SK-N-SH (cell line): ENCODE measurements at regions not wholly inside any gene's neighbourhood (a gene's known extent, or its start where the extent isn't known, plus 50 kb on each side); places are given as distances from the start of the nearest gene placed in this dataset.

ENCODE experiments used
- CTCF ChIA-PET: fragments of 300-600, 350-600 bp; formaldehyde crosslinking; extraction: SDS; loops from one replicate; lab custom pipeline; 2021; lab: Yijun Ruan, JAX
- POLR2A ChIA-PET: fragments of 350-600 bp; sonication (Branson Sonifier 250); formaldehyde crosslinking; extraction: SDS; loops from one replicate; lab custom pipeline; 2020; ENCODE audit warnings: antibody characterized with exemption, inconsistent platforms; lab: Yijun Ruan, JAX
- DNase-seq: peaks from one replicate; pipeline ENCODE4 v3.0.0; 2012
- H2AFZ ChIP-seq: fragments of 200-600 bp; sonication (generic); 2 replicates; pipeline ENCODE4 v1.8.1; 2016; ENCODE audit warnings: antibody characterized with exemption, mild to moderate bottlenecking, low read depth
- H3F3A ChIP-seq: fragments of 200-600 bp; sonication (generic); replicated peaks from 2 replicates; pipeline ENCODE3; 2016; ENCODE audit warnings: antibody characterized with exemption, mild to moderate bottlenecking; ENCODE audit not compliant: insufficient read depth
- H3K27ac ChIP-seq, 2 experiments: fragments of 200-500 bp in 1 of 2; fragments of 200-600 bp in 1 of 2; sonication (Bioruptor generic) in 1 of 2; sonication (generic), shearing (Covaris generic) in 1 of 2; 2 replicates each; pipeline versions ENCODE4 v1.5.1 to v1.6.1; 2014 to 2016; ENCODE audit warnings: low read depth in 2 of 2, inconsistent platforms in 1 of 2, low read length in 1 of 2, mild to moderate bottlenecking in 1 of 2, mixed read lengths in 1 of 2
- H3K27me3 ChIP-seq: fragments of 200-600 bp; sonication (generic), shearing (Covaris generic); 2 replicates; pipeline ENCODE4 v1.6.1; 2016; ENCODE audit warnings: mixed run types; ENCODE audit not compliant: insufficient read depth
- H3K36me3 ChIP-seq, 2 experiments: fragments of 200-500 bp in 1 of 2; fragments of 200-600 bp in 1 of 2; sonication (Bioruptor generic) in 1 of 2; sonication (generic) in 1 of 2; replicated peaks in 1 of 2; 2 replicates each; pipeline versions ENCODE3 to v1.5.1; 2014 to 2016; ENCODE audit warnings: low read length in 1 of 2, mild to moderate bottlenecking in 1 of 2; ENCODE audit not compliant: insufficient read depth in 2 of 2, control insufficient read depth in 1 of 2
- H3K4me1 ChIP-seq, 2 experiments: fragments of 200-500 bp in 1 of 2; fragments of 200-600 bp in 1 of 2; sonication (Bioruptor generic) in 1 of 2; sonication (generic), shearing (Covaris generic) in 1 of 2; 2 replicates each; pipeline versions ENCODE4 v1.5.1 to v1.6.1; 2014 to 2016; ENCODE audit warnings: low read depth in 1 of 2, low read length in 1 of 2, mixed run types in 1 of 2; ENCODE audit not compliant: insufficient read depth in 2 of 2, control insufficient read depth in 1 of 2
- H3K4me2 ChIP-seq: fragments of 200-600 bp; sonication (generic), shearing (Covaris generic); 2 replicates; pipeline ENCODE4 v1.6.1; 2017; ENCODE audit warnings: mixed run types
- H3K4me3 ChIP-seq, 2 experiments: fragments of 200-500 bp in 1 of 2; fragments of 200-600 bp in 1 of 2; sonication (Bioruptor generic) in 1 of 2; sonication (generic), shearing (Covaris generic) in 1 of 2; 2 replicates each; pipeline versions ENCODE4 v1.5.1 to v1.8.1; 2014 to 2016; ENCODE audit warnings: low read depth in 2 of 2, inconsistent platforms in 1 of 2, low read length in 1 of 2, mild to moderate bottlenecking in 1 of 2, mixed read lengths in 1 of 2, moderate library complexity in 1 of 2
- H3K79me2 ChIP-seq: fragments of 200-600 bp; sonication (generic); 2 replicates; pipeline ENCODE4 v1.8.1; 2017; ENCODE audit warnings: mild to moderate bottlenecking; ENCODE audit not compliant: insufficient read depth
- H3K9ac ChIP-seq: fragments of 200-600 bp; sonication (generic); 2 replicates; pipeline ENCODE4 v1.6.1; 2017; ENCODE audit warnings: mixed run types
- H3K9me2 ChIP-seq: fragments of 200-600 bp; sonication (generic); 2 replicates; pipeline ENCODE4 v1.6.1; 2017; ENCODE audit warnings: mixed run types
- H3K9me3 ChIP-seq: fragments of 200-600 bp; sonication (generic); 2 replicates; pipeline ENCODE4 v1.6.1; 2017; ENCODE audit warnings: mixed run types, mild to moderate bottlenecking, moderate library complexity
- H4K20me1 ChIP-seq: fragments of 200-600 bp; sonication (generic); 2 replicates; pipeline ENCODE4 v1.6.1; 2017; ENCODE audit warnings: mild to moderate bottlenecking, mixed run types; ENCODE audit not compliant: insufficient read depth
- ELF1 ChIP-seq: IDR thresholded peaks from 2 replicates; pipeline ENCODE4 v1.4.0; 2012
- EP300 ChIP-seq, 2 experiments: IDR thresholded peaks; 2 replicates each; pipeline versions ENCODE4 v1.4.0 to v1.6.1; 2012; ENCODE audit warnings: borderline replicate concordance in 1 of 2, low read depth in 1 of 2, low read length in 1 of 2
- FOXJ3 ChIP-seq: sonication (generic); formaldehyde crosslinking; IDR thresholded peaks from 2 replicates; pipeline ENCODE4 v1.5.1; 2020; ENCODE audit warnings: mild to moderate bottlenecking, missing genetic modification reagents
- FOXM1 ChIP-seq: IDR thresholded peaks from 2 replicates; pipeline ENCODE4 v1.4.0; 2012; ENCODE audit warnings: low read depth, mild to moderate bottlenecking
- GATA2 ChIP-seq: sonication (generic); formaldehyde crosslinking; IDR thresholded peaks from 2 replicates; pipeline ENCODE4 v1.5.0; 2020; ENCODE audit warnings: mild to moderate bottlenecking, missing genetic modification reagents
- JUND ChIP-seq: IDR thresholded peaks from 2 replicates; pipeline ENCODE4 v1.4.0; 2012
- MXI1 ChIP-seq: IDR thresholded peaks from 2 replicates; pipeline ENCODE4 v1.6.1; 2012; ENCODE audit warnings: mild to moderate bottlenecking, low read depth, low read length, improper control_type of control experiment
- NRF1 ChIP-seq: IDR thresholded peaks from 2 replicates; pipeline ENCODE4 v1.6.1; 2012; ENCODE audit warnings: low read depth, mild to moderate bottlenecking, low read length
- RAD21 ChIP-seq: IDR thresholded peaks from 2 replicates; pipeline ENCODE4 v1.6.1; 2012; ENCODE audit warnings: mild to moderate bottlenecking, low read length
- RFX5 ChIP-seq: IDR thresholded peaks from 2 replicates; pipeline ENCODE4 v1.6.1; 2012; ENCODE audit warnings: mild to moderate bottlenecking, improper control_type of control experiment, low read length
- RXRA ChIP-seq: IDR thresholded peaks from 2 replicates; pipeline ENCODE4 v1.4.0; 2012; ENCODE audit warnings: low read depth, mild to moderate bottlenecking, borderline replicate concordance
- SIN3A ChIP-seq: IDR thresholded peaks from 2 replicates; pipeline ENCODE4 v1.6.1; 2012; ENCODE audit warnings: low read depth, mild to moderate bottlenecking, low read length, moderate library complexity, borderline replicate concordance
- SMC3 ChIP-seq: IDR thresholded peaks from 2 replicates; pipeline ENCODE4 v1.6.1; 2012; ENCODE audit warnings: low read depth, low read length, improper control_type of control experiment
- TAF1 ChIP-seq: IDR thresholded peaks from 2 replicates; pipeline ENCODE4 v1.6.1; 2012; ENCODE audit warnings: low read depth, mild to moderate bottlenecking, low read length, moderate library complexity, borderline replicate concordance
- TCF12 ChIP-seq: IDR thresholded peaks from 2 replicates; pipeline ENCODE4 v1.4.0; 2012
- WGBS: methylation state at CpG from one replicate; pipeline ENCODE4 v1.1.6; 2017; ENCODE audit warnings: low lambda C conversion rate; 5-methylcytosine and 5-hydroxymethylcytosine counted together
- TF ChIP-seq, protein P1 (sequence below): IDR thresholded peaks from 2 replicates; pipeline ENCODE4 v1.4.0; 2012; ENCODE audit warnings: low read depth
- TF ChIP-seq, protein P2 (sequence below): IDR thresholded peaks from 2 replicates; pipeline ENCODE4; 2012
- TF ChIP-seq, protein P3 (sequence below): IDR thresholded peaks from 2 replicates; pipeline ENCODE4 v1.4.0; 2012; ENCODE audit warnings: low read depth, borderline replicate concordance
- TF ChIP-seq, protein P4 (sequence below): IDR thresholded peaks from 2 replicates; pipeline ENCODE4 v1.4.0; 2012; ENCODE audit warnings: low read depth, borderline replicate concordance

DNA sequence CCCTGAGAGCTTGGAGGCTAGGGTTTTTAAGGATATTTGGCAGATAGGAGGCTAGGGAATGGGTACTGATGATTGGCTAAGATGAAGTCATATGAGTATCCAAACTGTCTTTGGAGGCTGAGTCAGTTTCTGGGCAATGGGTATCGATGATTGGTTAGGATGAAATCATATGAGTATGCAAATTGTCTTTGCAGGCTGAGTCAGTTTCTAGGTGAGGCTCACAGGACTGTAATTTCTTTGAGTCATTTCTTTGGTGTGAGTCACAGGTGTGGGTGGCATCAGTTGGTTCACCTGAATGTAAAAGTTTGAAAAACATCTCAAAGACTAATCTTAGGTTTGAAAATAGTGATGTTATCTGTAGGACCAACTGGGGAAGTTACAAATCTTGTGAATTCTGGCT is 1068.0 kb downstream of the NR2F1-AS1 start:
- no peaks in the 10 kb centered on the region for H3K79me2 ChIP-seq
- CTCF ChIA-PET: no interaction called here
- no peak overlapping the region for H3K9ac ChIP-seq
- WGBS: 77% methylated on average over 1 of the region's 1 CpG
- no peak overlapping the region for H2AFZ ChIP-seq
- TF ChIP-seq FOXM1 (no peak), MXI1 (no peak), FOXJ3 (CRISPR knock-in tag) (no peak), SIN3A (no peak), JUND (no peak), ELF1 (no peak), TCF12 (no peak), RAD21 (no peak), RFX5 (no peak), GATA2 (no peak), RXRA (no peak), NRF1 (no peak), TAF1 (no peak), SMC3 (no peak), EP300 (IDR thresholded peaks at IDR 0.05; ENCODE audit: borderline replicate concordance in 1 of 2, low read depth in 1 of 2, low read length in 1 of 2) (no peak)
- TF ChIP-seq, protein P1, sequence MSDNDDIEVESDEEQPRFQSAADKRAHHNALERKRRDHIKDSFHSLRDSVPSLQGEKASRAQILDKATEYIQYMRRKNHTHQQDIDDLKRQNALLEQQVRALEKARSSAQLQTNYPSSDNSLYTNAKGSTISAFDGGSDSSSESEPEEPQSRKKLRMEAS: no peak
- TF ChIP-seq, protein P2, sequence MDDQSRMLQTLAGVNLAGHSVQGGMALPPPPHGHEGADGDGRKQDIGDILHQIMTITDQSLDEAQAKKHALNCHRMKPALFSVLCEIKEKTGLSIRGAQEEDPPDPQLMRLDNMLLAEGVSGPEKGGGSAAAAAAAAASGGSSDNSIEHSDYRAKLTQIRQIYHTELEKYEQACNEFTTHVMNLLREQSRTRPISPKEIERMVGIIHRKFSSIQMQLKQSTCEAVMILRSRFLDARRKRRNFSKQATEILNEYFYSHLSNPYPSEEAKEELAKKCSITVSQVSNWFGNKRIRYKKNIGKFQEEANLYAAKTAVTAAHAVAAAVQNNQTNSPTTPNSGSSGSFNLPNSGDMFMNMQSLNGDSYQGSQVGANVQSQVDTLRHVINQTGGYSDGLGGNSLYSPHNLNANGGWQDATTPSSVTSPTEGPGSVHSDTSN: no peak
- TF ChIP-seq, protein P3, sequence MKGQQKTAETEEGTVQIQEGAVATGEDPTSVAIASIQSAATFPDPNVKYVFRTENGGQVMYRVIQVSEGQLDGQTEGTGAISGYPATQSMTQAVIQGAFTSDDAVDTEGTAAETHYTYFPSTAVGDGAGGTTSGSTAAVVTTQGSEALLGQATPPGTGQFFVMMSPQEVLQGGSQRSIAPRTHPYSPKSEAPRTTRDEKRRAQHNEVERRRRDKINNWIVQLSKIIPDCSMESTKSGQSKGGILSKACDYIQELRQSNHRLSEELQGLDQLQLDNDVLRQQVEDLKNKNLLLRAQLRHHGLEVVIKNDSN: no peak
- TF ChIP-seq, protein P4, sequence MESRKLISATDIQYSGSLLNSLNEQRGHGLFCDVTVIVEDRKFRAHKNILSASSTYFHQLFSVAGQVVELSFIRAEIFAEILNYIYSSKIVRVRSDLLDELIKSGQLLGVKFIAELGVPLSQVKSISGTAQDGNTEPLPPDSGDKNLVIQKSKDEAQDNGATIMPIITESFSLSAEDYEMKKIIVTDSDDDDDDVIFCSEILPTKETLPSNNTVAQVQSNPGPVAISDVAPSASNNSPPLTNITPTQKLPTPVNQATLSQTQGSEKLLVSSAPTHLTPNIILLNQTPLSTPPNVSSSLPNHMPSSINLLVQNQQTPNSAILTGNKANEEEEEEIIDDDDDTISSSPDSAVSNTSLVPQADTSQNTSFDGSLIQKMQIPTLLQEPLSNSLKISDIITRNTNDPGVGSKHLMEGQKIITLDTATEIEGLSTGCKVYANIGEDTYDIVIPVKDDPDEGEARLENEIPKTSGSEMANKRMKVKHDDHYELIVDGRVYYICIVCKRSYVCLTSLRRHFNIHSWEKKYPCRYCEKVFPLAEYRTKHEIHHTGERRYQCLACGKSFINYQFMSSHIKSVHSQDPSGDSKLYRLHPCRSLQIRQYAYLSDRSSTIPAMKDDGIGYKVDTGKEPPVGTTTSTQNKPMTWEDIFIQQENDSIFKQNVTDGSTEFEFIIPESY: no peak
- TF ChIP-seq, all 33 proteins: peak for 0
- Histone ChIP-seq H4K20me1 (no peaks in the 10 kb centered on the region), H3F3A (no peaks in the 10 kb centered on the region), H3K9me2 (no peaks in the 10 kb centered on the region), H3K4me3 (no peak overlapping the region), H3K9me3 (peaks cover 16% of the 10 kb centered on the region; the same call in 1 of the 2 replicates), H3K27me3 (no peaks in the 10 kb centered on the region), H3K4me2 (no peak overlapping the region), H3K4me1 (no peaks in the 10 kb centered on the region), H3K36me3 (no peaks in the 10 kb centered on the region), H3K27ac (no peak overlapping the region)
- POLR2A ChIA-PET: no interaction called here
- no peak for DNase-seq
